ENCODE measurements at regions not wholly inside any gene's neighbourhood (a gene's known extent, or its start where the extent isn't known, plus 50 kb on each side); places are given as distances from the start of the nearest gene placed in this dataset.

DNA sequence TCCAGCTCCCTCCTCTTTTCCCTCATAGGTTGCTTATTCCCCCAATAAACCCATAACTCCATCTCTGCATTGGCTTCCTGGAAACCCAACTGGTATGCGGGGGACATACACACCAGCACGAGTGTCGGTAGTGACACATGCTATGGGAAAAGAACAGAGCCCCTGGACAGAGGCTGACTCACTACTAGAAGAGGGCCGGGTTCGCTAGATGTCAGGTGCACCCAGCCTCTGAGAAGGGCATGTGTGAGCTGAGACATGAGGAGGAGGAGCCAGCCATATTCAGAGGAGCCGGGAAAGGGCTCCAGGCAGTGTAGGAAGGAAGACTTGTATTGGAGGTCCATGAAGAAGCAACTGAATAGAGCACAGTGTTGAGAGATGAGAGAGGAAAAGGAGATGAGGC lies 241.1 kb downstream of the SOX9 start:
- no peak for TF ChIP-seq EZH2phosphoT487 (IDR thresholded peaks at IDR 0.05; ENCODE audit: low read depth, severe bottlenecking, unreplicated experiment)
- TF ChIP-seq, protein P1, sequence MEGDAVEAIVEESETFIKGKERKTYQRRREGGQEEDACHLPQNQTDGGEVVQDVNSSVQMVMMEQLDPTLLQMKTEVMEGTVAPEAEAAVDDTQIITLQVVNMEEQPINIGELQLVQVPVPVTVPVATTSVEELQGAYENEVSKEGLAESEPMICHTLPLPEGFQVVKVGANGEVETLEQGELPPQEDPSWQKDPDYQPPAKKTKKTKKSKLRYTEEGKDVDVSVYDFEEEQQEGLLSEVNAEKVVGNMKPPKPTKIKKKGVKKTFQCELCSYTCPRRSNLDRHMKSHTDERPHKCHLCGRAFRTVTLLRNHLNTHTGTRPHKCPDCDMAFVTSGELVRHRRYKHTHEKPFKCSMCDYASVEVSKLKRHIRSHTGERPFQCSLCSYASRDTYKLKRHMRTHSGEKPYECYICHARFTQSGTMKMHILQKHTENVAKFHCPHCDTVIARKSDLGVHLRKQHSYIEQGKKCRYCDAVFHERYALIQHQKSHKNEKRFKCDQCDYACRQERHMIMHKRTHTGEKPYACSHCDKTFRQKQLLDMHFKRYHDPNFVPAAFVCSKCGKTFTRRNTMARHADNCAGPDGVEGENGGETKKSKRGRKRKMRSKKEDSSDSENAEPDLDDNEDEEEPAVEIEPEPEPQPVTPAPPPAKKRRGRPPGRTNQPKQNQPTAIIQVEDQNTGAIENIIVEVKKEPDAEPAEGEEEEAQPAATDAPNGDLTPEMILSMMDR (IDR thresholded peaks at IDR 0.05; ENCODE audit: poor library complexity): no peak
- TF ChIP-seq EZH2 (IDR thresholded peaks at IDR 0.05; ENCODE audit: borderline replicate concordance): no peak
- Histone ChIP-seq H3K4me3 (no peak overlapping the region), H3K27ac (no peak overlapping the region), H3K36me3 (replicated peaks; ENCODE audit: insufficient read depth, low read depth) (no peaks in the 10 kb centered on the region), H3K27me3 (no peaks in the 10 kb centered on the region), H3K9me3 (ENCODE audit: low read depth) (no peaks in the 10 kb centered on the region), H4K20me1 (ENCODE audit: insufficient read depth, poor library complexity, severe bottlenecking) (no peaks in the 10 kb centered on the region), H3K4me1 (ENCODE audit: insufficient read depth) (no peaks in the 10 kb centered on the region), H3K9me2 (replicated peaks; ENCODE audit: insufficient read depth) (no peaks in the 10 kb centered on the region), H2AFZ (no peak overlapping the region), H3K79me2 (no peaks in the 10 kb centered on the region), H3K4me2 (no peak overlapping the region)
- DNase-seq (ENCODE audit: low spot score): no peak
- WGBS (ENCODE audit: low lambda C conversion rate, missing lambda C conversion rate): 98% methylated on average over 6 of the region's 6 CpGs

DNA sequence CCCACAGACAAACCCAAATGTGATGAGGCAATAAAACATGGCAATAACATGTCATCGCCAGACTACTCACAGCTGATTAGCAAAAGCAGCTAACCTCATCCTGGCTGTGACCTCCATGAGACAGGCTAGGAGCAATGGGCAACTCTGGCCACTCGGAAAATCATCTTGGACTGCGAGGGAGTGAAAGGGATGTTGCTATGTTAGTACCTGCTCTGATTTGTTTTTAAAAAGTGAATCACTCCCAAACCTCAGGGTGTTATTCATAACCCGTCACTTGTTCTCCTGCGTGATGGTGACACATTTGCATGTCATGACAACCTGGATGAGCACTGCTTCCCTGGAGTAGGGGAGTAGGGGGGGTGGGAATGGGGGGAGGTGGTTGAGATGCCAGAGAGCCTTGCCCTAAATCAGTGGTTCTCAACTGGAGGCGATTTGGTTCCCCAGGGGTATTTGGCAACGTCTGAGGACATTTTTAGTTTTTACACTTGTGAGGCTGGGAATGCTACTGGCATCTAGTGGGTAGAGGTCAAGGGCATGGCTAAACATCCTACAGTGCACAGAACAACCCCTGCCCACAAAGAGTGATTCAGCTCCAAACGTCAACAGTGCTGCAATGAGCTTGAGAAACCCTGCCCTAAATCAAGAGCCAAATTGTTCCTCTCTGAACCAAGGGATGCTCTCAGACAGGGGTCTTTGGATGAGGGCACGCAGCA lies 241.7 kb downstream of the SOX9 start:
- no peaks in the 10 kb centered on the region for H3K9me3 ChIP-seq (ENCODE audit: low read depth)

DNA sequence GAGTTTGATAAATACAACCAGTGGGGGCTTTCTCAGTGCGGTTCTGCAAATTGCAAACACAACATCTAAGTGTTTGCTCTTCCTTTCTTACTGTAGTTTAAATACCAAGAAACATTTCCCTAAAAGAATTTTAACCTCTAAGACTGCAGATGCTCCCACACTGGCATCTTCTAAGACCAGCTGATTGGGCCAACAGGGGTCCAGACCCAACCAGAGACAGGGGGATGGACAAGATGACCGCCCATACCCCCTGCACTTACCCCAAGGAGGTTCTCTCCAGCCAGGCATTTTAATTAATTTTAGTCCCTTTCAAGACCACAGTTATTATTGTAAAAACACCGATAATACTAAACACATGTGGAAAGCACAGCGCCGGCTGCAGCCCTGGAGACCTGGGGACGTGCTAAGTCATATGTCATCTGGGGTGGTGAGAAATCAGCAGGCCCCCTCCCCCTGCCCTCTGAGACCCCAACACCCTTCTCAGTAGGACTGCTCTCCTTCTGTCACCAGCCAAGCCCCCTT lies 242.3 kb downstream of the SOX9 start:
- Histone ChIP-seq H3K27me3 (no peaks in the 10 kb centered on the region), H3K9me2 (replicated peaks; ENCODE audit: insufficient read depth) (no peaks in the 10 kb centered on the region), H3K79me2 (no peaks in the 10 kb centered on the region), H3K27ac (no peak overlapping the region), H3K4me3 (no peak overlapping the region), H4K20me1 (ENCODE audit: insufficient read depth, poor library complexity, severe bottlenecking) (no peaks in the 10 kb centered on the region), H3K36me3 (replicated peaks; ENCODE audit: insufficient read depth, low read depth) (no peaks in the 10 kb centered on the region), H3K4me1 (ENCODE audit: insufficient read depth) (no peaks in the 10 kb centered on the region), H3K4me2 (no peak overlapping the region), H3K9me3 (ENCODE audit: low read depth) (no peaks in the 10 kb centered on the region), H2AFZ (no peak overlapping the region)
- WGBS (ENCODE audit: low lambda C conversion rate, missing lambda C conversion rate): 52% methylated on average over 6 of the region's 6 CpGs
- no peak for DNase-seq (ENCODE audit: low spot score)
- no peak for TF ChIP-seq EZH2 (IDR thresholded peaks at IDR 0.05; ENCODE audit: borderline replicate concordance)
- TF ChIP-seq, protein P1 (IDR thresholded peaks at IDR 0.05; ENCODE audit: poor library complexity): no peak
- TF ChIP-seq EZH2phosphoT487 (IDR thresholded peaks at IDR 0.05; ENCODE audit: low read depth, severe bottlenecking, unreplicated experiment): no peak

More for the DNA sequence above, 241.7 kb downstream of the SOX9 start:
- Histone ChIP-seq H3K9me2 (replicated peaks; ENCODE audit: insufficient read depth) (no peaks in the 10 kb centered on the region), H3K4me2 (no peak overlapping the region), H2AFZ (no peak overlapping the region), H4K20me1 (ENCODE audit: insufficient read depth, poor library complexity, severe bottlenecking) (no peaks in the 10 kb centered on the region), H3K4me3 (no peak overlapping the region), H3K27me3 (no peaks in the 10 kb centered on the region), H3K27ac (no peak overlapping the region), H3K79me2 (no peaks in the 10 kb centered on the region), H3K36me3 (replicated peaks; ENCODE audit: insufficient read depth, low read depth) (no peaks in the 10 kb centered on the region), H3K4me1 (ENCODE audit: insufficient read depth) (no peaks in the 10 kb centered on the region)
- 89% methylated on average over 7 of the region's 9 CpGs for WGBS (ENCODE audit: low lambda C conversion rate, missing lambda C conversion rate)
- no peak for DNase-seq (ENCODE audit: low spot score)
- no peak for TF ChIP-seq EZH2 (IDR thresholded peaks at IDR 0.05; ENCODE audit: borderline replicate concordance)
- no peak for TF ChIP-seq EZH2phosphoT487 (IDR thresholded peaks at IDR 0.05; ENCODE audit: low read depth, severe bottlenecking, unreplicated experiment)
- TF ChIP-seq, protein P1 (IDR thresholded peaks at IDR 0.05; ENCODE audit: poor library complexity): no peak
